Activated CD4-positive, alpha-beta T cell treated with anti-CD3 and anti-CD28 coated beads for 48 hours (primary cell): ENCODE measurements at regions not wholly inside any gene's neighbourhood (a gene's known extent, or its start where the extent isn't known, plus 50 kb on each side); places are given as distances from the start of the nearest gene placed in this dataset.
"Not testable (repeated sequence)": the region's sequence is repeated elsewhere in the genome, so short reads cannot be mapped to it uniquely, and the experiment has no call there.

Experiments used
- DNase-seq: peaks from one replicate; pipeline ENCODE4 v3.0.0-alpha.2; 2020

DNA sequence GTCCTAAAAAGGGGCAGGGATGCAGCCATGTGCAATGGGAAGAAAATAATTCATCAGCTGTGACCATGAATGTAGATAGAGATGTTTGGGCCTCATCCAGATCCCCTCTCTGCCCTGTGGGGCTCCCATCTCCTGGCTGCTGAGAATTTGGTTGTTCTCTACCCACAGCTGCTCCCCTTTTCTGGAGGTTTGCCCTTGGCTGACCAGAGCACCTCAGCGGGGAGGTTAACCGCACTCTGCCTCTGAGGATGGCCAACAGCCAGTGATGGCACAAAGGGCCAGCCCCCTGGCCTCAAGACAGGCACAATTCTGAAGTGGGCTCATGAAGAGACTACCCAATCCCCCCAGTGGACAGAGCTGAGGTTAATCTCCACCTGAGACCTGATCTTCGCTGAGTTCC lies 61.5 kb upstream of the SERP2 start:
- no peak for DNase-seq

DNA sequence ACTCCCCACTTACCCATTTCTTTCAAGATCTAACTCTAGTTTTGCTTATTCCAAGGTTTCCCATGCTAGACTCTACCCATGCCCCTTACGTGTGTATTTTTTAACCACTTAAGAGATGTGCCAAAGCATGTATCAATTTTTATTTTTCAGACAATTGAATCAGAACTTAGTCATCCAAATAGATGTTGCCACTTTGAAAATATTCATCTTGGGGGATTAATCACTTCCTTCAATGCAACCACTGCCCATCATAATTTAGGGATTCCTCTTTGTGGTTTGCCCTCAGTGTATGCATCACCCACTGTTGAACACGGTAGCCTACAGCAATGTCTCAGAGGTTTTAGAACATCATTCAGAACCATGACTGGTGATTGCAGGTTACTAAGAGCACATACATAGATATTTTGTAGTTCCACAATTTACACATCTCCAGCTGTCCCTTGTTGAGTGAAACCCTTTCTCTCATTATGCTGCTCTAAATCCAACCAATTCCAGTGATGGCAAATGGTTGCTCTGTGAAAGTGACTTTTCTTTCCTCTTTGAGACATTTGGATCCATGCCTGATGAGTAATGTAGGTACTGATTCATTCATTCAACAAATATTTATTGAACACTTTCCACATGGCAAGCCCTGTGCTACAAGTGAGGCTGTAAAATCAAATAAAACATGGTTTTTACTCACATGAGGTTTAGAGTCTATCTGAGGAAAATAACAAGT lies 60.6 kb upstream of the SERP2 start:
- DNase-seq = peak; percentile 20

DNA sequence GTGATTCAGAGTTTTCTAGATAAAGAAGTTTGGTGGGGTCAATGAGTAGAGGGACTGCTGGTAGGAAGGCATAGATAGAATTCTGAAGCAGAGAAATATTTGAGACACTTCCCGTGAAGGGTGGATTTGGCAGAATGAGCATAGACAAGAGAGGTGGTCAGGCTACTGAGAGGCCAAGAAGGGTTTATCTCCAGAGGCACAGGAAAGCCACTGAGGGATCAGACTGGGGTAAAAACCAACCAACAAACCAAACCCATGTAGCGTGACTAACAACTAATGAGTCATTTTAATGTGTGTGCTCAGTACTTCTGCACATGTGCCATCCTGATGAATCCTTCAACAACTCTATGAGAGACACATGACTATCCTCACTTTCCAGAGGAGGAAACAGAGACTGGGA lies 60.0 kb upstream of the SERP2 start:
- no peak for DNase-seq

DNA sequence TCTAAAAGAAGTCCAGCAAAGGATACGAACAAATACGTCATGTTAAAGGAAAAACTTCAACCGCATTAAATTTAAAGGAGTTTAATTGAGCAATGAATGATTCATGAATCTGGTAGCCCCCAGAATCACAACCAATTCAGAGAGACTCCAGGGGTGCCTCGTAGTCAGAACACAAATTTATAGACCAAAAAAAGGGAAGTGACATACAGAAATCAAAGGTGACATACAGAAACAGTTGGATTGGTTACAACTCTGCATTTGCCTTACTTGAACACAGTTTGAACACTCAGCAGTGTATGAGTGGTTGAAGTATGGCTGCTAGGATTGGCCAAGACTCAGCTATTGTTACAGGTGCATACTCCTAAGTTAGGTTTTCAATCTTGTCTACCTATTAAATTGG lies 59.5 kb upstream of the SERP2 start:
- DNase-seq = not testable (repeated sequence)

DNA sequence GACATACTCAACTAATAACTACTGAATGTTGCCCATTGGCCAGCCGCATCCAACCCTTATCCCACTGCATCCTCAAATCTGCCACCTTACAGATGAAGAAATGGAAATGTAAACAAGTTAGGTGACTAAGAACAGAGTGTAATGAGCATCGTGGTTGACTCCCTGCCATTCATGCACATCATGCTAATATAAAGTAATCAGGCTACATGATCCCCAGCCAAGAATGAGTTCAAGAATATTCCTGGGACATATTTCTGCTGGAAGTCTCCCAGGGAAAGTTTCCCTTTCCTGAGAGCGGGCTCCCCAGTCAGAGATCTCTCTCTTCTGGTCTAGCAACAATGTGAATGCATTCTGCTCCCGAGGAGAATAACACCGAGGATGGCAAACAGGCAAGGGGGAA lies 55.9 kb upstream of the SERP2 start:
- DNase-seq = no peak

DNA sequence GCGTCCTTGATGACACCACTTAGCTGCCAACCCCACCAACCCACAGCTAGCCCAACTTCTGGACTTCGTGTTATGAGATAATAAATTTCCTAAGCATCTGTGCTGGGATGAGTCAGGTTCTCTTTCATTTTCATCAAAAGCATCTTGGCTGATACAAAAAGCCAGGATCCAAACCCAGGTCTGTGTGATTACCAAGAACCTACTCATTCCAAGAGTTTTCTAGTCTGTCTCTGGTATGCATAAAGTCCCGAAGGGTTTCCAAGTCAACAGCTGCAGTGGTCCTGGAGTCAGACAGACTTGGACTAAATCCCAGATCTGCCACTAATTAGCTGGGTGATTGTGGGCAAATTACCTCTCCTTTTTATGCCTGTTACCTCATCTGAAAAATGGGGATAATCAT lies 55.5 kb upstream of the SERP2 start:
- no peak for DNase-seq

DNA sequence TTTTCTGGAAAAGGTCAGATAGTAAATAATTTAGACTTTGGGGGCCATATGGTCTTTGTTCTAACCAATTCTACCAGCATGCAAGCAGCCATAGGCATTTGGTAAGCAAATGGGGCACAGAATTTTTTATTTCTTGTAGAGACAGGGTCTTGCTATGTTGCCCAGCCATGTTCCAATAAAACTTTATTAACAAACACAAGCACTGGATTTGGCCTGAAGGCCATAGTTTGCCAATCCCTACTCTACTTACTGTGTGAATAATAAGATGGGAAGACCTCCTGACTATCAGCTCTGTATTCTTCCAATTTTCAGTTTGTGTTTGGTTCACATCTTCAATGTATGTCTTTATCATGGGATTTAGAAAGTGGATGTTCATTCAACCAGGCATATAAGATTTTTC lies 53.0 kb upstream of the SERP2 start:
- DNase-seq = no peak

DNA sequence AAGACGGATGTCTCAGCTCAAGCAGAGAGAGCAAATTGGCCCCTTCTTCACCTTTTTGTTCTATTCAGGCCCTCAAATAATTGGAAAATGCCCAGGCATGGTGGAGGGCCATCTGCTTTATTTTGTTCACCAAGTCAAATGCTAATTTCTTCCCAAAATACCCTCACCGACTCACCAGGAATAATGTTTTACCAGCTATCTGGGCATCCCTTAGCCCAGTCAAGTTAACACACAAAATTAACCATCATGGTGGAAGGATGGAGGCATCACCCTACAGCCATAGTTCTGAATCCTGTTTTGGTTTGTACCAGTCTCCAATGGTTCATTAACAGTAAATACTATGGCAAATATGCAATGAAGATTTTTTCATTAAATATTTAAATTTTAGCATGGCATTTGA lies 51.7 kb upstream of the SERP2 start:
- no peak for DNase-seq

DNA sequence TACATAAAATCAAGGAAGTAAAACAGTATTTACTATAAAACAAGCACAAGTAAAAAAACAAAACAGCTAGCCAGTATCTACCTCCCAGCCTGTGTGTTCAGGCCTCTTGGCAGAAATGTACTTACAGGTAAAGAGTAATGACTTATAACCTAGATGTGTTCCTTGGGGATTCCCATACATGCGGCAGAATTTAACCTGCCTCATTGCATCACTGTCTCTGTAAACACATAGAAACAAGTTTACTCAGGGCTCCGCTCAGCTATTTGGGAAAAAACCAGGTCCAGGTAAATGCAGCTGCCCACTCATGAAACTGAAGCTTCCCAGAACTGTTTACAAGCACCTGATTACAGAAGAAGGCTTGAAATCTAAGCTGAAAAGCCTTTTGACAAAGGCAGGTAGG lies 50.7 kb upstream of the SERP2 start:
- DNase-seq = no peak

DNA sequence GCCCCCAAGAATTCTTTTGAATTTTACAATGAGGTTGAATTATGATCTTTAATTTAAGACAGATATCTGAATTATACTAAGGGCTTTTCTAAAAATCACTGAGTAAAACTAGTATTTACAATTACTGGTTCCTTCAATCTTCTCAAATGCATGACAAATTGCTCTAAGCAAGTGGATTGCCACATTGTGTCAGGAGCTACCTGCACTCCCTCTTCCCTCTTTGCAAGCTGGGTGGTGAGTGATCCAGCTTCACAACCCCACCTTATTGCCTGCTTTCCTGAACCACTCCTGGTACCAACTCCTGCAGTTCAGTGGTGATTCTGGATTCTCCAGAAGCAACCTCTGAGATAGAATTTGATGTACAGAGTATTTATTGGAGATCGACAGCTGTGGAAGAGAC lies 49.9 kb upstream of the SERP2 start:
- no peak for DNase-seq
